ENCODE measurements at regions not wholly inside any gene's neighbourhood (a gene's known extent, or its start where the extent isn't known, plus 50 kb on each side); places are given as distances from the start of the nearest gene placed in this dataset.

DNA sequence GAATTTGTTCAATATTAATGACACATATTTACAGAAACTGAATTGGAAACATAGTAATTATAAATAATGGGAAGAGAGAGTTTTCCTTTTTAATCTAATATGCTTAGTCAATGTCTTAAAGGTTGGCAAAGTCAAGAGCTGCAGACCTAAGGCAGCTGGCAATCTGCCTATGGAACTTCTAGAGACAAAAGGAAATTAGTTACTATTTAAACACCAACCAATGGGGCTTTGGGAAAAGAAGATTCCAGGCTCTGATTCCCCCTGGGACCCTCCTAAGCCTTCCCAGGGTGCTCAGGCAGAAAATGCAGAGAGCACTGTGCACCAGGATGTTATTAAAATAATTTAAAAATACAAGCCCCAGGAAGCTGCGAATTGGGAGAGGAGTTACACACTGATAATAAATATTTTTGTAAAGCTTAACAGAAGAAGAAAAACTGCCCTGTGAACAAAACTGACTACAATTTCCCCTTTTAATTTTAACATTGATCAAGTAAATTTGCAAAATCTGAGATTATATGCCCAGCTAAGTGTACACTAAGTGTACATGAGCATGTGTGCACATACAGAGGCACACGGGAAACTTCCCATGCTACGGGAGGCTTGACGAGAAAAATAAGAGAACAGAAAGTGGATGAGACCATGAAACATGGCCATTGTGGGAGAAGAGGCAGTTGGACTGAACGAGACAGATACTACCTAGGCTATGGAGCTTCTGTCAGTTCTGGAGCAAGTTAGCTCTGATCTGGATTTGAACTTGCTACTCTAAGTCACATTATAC is 77.4 kb upstream of the ADAMTS16 start:
- peak; percentile 39 for DNase-seq (ENCODE audit: low spot score)

DNA sequence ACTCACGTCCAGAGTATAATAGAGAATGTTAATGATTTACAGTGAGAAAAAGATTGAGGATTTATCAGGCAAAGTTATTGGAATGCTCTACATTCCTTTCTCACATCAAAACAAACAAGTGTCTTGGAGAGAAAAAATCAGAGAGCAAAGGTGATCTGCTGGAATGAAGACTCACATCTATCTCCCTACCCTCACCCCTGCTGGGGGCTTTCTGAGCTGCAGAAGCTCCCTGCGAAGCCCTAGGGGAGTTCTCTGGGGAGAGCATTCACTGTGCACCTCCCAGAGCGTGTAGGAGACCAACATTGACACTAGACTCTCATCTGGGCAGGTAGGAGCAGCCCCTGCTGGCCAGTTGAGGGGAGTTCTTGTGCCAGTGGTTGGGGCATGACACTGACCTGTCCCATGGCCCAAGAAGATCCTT is 76.6 kb upstream of the ADAMTS16 start:
- DNase-seq (ENCODE audit: low spot score), result peak; percentile 30

DNA sequence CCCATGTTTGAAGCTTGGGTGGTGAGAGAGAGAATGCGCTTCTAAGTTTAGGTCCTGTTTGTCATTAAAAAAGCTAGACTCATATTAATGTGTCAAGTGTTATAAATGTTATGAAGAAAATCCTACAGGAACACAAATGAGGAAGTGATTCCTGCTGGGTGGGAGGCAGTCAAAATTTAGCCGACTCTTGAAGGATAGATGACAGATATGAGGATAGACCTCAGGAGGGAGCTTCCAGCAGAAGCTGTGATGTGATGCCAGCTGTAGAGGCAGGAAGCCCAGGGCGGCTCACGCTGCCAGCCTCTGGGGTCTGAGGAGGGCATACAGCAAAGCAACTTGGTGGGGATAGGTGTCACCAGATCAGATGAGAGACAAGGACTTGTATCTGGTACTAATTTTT is 74.7 kb upstream of the ADAMTS16 start:
- DNase-seq (ENCODE audit: low spot score), result no peak

DNA sequence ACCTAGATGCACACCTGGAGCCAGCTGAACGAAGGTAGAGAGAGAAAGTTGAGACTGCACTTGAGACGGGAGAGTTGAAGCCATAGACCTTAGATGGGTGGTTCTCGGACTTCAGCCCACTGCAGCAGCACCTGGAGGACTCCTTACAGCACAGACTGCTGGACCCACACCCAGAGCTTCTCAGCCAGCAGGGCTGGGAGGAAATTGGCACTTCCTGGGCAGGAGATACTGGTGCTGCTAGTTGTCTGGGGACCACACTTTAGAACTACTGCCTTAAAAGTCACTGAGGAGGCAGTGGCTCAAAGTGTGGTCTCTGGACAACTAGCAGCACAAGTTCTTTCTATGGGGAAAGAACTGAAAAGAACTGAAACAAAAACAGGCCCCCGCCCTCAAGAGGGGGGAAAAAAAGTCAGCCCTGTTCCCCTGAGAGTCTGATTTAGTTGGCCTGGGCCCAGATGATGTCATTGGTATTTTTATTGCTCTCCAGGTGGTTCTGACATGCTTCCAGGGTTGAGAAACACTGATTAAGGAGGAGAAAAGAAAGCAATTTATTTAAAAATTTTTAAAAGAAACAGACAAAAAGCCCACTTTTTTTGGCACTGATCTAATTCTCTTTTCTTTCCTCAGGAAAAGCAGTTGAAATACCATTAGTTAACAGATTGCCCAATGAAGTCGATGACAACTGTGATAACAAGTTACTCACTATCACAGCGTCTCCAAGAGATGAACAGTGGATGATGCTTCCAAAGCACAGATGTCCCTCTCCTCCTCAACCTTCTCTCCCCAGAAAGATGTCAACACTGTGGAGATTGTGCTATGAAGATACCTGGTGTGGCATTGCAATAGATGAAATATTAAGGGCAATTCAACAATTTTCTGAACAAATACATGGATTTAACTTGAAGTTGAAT is 73.6 kb upstream of the ADAMTS16 start:
- DNase-seq (ENCODE audit: low spot score), result no peak

DNA sequence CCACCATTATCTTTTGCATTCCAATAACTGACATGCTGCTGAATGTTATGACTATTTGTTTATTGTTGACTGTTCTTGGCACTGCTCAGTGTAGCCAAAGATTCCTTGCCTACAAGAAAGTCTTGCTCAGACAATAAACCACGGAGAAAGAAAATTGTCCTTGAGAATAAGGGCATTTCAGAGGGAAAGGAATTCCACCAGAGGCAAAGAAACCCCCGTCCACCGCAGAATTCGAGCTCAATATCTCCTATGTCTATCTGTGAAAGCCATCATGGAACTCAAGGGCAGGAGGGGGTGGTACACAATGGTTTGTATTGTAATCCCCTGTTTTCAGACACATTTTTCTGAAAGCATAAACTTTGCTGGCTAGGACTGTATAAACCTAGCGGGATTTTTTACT is 70.3 kb upstream of the ADAMTS16 start:
- no peak for DNase-seq (ENCODE audit: low spot score)

DNA sequence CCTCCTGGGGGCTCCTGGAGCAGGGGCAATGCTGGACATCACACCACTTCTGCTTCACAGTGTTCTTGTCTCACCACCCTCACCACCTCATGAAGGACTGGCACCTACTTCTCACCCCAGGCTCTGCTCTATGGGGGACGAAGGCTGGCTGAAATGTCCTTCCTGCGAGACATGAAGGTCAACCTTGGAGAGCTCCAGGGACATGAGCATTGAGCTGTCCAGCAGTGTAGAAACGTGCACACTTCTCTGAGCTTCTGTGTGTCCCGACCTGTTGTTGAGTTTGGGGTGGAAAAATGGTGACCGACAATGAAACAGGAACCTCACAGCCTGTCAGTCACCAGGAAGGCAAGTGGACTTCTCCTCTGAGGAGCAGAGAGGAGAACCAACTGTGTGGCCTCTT is 68.6 kb upstream of the ADAMTS16 start:
- no peak for DNase-seq (ENCODE audit: low spot score)

DNA sequence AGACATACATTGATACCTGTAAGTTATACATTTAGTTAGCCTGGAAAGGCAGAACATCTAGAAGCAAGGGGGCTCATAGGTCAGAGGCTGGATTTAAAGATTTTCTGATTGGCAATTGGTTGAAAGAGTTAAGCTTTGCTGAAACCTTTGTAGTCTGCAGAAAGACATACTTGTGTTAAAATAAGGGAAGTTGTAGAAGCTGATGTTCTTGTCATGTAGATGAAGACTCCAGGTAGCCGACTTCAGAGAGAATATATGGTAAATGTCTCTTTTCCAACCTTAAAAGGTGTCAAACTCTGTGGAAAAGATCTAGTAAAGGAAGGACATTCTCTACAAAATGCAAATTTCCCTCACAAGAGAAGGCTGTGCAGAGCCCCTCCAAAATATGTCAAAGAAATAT is 62.9 kb upstream of the ADAMTS16 start:
- DNase-seq (ENCODE audit: low spot score), result no peak

DNA sequence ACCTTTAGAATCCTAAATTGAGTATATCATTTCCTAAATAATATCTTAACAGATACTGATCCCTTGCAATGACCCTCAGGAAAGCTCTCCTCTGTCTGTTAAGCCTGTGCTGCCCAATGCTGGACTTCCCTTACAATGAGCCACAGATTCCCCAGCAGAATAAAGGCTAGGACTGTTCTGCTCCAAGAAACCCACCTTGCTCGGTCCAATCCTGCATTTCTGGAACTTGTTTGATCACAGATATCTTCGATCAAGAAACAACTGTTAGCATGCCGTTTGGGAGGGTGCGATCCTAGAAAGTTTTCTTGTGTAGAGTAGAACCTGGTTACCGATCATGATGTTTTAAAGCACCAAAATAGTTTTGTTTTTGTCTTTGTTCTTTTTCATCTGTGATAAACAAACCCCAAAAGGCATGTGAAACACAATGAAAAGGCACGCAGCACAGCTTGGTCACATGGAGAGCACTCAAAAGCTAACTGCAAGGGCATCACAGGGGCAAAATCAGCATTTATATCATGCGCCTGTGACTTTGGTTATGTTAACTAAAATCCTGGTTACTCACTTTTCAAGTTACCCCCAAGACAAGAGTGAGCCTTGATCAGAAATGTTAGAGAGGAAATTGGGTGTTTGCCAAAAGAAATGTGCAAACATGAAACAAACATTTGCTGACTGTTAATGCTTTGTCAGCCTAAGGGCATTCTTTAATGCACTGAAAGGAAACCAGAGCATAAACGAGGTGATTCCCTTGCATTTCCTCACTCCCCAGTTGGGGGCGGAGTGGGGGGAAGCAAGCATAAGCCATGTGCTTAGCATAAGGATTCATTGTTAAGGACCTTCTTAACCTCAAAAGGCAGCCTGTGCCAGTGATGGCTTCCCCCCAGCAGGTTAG is 61.9 kb upstream of the ADAMTS16 start:
- no peak for DNase-seq (ENCODE audit: low spot score)

DNA sequence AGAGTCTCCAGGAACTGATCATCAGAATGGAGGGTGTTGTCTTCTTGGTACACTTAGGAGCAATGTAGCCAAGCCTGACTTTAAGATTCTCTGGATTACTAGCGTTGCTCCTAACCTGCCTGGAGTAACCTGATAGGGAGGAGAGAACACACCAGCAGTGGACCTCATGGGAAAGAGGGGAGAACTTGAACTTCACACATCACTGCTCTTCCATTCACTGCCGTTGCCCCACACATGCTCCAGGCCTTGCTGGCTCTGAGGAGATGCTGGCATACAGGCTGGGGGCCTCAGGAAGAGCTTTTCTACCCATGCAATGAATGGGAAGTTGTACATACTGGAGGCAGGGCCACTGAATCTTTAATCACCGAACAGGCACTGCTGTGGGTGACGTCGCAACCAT is 60.3 kb upstream of the ADAMTS16 start:
- DNase-seq (ENCODE audit: low spot score), result no peak

DNA sequence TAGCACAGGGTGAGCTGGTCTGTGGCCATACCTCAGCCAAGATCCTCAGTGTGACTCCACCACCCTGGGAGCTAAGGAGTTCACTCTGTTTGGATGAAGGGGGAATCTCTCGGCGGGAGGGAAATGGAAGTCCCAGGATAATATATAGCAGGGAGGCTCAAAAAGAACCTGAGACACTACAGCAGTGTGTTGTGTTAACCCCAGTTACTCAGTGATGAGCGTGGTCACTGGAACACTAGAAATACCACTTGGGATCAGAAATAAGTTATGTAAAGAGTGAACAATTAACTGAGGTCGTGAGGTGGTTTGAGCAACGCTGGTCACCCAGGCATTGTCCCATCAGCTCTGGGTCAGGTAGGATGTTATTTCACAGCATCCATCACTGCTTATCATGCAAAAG is 59.3 kb upstream of the ADAMTS16 start:
- DNase-seq (ENCODE audit: low spot score), result no peak

DNA sequence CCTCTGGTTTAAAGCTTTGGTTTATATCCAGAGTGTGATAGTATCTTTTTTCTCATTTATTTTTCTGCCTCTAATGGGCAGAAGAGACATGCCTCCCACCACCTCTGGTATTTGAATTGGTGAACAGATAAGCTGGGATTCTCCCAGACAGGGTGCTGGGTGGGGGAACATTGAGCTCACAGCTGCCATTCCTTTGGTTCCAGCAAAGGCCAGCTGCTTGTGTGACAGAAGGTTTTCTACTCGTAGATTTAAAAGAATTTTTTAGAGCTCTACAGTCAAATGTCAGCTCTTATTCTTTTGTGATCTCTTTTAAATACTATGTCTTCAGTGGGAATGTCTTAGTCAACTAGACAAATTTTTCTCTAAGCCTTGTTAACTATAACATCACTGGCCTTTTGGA is 54.7 kb upstream of the ADAMTS16 start:
- no peak for DNase-seq (ENCODE audit: low spot score)

DNA sequence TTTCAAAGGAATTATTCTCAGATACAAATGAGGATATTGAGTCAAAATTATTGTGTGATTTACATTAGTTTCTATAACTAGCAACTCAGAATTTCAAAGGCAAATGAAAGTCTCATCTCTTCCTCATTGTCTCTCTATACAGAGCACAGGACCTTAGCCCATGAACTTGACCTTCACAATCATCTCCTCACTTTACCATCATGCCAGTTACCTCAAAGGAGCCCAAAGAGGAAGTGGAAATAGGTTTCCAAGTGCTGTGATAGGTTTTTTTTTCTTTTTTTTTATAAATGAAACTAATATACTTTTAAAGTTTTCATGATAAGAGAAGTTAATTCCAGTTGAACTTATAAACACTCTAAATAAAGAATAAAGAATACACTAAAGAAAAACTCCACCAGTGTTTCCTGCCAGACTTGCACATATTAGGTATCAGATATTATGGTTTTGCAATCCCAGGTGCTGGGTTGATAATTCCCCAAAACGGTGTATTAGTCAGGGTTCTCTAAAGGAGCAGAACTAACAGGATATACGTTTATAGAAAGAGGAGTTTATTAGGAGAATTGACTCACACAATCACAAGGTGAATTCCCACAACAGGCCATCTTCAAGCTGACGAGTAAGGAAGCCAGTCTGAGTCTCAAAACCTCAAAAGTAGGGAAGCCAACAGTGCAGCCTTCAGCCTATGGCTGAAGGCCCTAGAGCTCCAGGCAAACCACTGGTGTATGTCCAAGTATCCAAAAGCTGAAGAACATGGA is 50.1 kb upstream of the ADAMTS16 start:
- DNase-seq (ENCODE audit: low spot score), result no peak

Measured in D341Med (cell line).